ENCODE measurements at regions not wholly inside any gene's neighbourhood (a gene's known extent, or its start where the extent isn't known, plus 50 kb on each side); places are given as distances from the start of the nearest gene placed in this dataset.

GRCh38 chr12:114855678-114856077 lies 171.7 kb upstream of the TBX3 start:
- Histone ChIP-seq H3K36me3 (ENCODE audit: insufficient read depth, low read length) (no peaks in the 10 kb centered on the region), H3K9ac (ENCODE audit: low read depth, low read length, poor library complexity, severe bottlenecking) (no peak overlapping the region), H4K20me1 (ENCODE audit: insufficient read depth, low read length, poor library complexity, severe bottlenecking) (no peaks in the 10 kb centered on the region), H3F3A (ENCODE audit: low read depth) (no peaks in the 10 kb centered on the region), H3K27me3 (ENCODE audit: insufficient read depth, low read length, poor library complexity, severe bottlenecking) (no peaks in the 10 kb centered on the region), H3K9me3 (ENCODE audit: insufficient read depth, low read depth, low read length) (0 out of 2 replicates have a peak, but pooled peaks cover 8% of the 10 kb centered on the region), H3K4me1 (ENCODE audit: insufficient read depth, low read length, poor library complexity, severe bottlenecking) (no peaks in the 10 kb centered on the region), H2AFZ (ENCODE audit: low read length) (no peak overlapping the region), H3K4me2 (ENCODE audit: low read depth, low read length, poor library complexity, severe bottlenecking) (no peak overlapping the region), H3K4me3 (ENCODE audit: low read length, poor library complexity, severe bottlenecking) (no peak overlapping the region), H3K9me2 (replicated peaks; ENCODE audit: low read depth, low read length) (no peaks in the 10 kb centered on the region), H3K79me2 (ENCODE audit: insufficient read depth, low read length) (no peaks in the 10 kb centered on the region)
- no peak for TF ChIP-seq CTCF (conservative IDR thresholded peaks at IDR 0.05; ENCODE audit: low read length)
- no peak for TF ChIP-seq EZH2phosphoT487 (IDR thresholded peaks at IDR 0.05; ENCODE audit: borderline replicate concordance)

GRCh38 chr12:114852976-114853529 lies 169.1 kb upstream of the TBX3 start:
- H3K4me2 ChIP-seq (ENCODE audit: low read depth, low read length, poor library complexity, severe bottlenecking), result no peak overlapping the region
- no peaks in the 10 kb centered on the region for H3K79me2 ChIP-seq (ENCODE audit: insufficient read depth, low read length)
- TF ChIP-seq CTCF (conservative IDR thresholded peaks at IDR 0.05; ENCODE audit: low read length) (no peak), EZH2phosphoT487 (IDR thresholded peaks at IDR 0.05; ENCODE audit: borderline replicate concordance) (no peak)
- H3F3A ChIP-seq (ENCODE audit: low read depth), result no peaks in the 10 kb centered on the region
- H3K4me3 ChIP-seq (ENCODE audit: low read length, poor library complexity, severe bottlenecking), result no peak overlapping the region
- H3K9ac ChIP-seq (ENCODE audit: low read depth, low read length, poor library complexity, severe bottlenecking), result no peak overlapping the region
- H2AFZ ChIP-seq (ENCODE audit: low read length), result no peak overlapping the region
- H3K27me3 ChIP-seq (ENCODE audit: insufficient read depth, low read length, poor library complexity, severe bottlenecking), result no peaks in the 10 kb centered on the region
- no peaks in the 10 kb centered on the region for H3K9me2 ChIP-seq (replicated peaks; ENCODE audit: low read depth, low read length)
- H3K4me1 ChIP-seq (ENCODE audit: insufficient read depth, low read length, poor library complexity, severe bottlenecking), result no peaks in the 10 kb centered on the region
- 0 out of 2 replicates have a peak, but pooled peaks cover 8% of the 10 kb centered on the region for H3K9me3 ChIP-seq (ENCODE audit: insufficient read depth, low read depth, low read length)
- no peaks in the 10 kb centered on the region for H3K36me3 ChIP-seq (ENCODE audit: insufficient read depth, low read length)
- no peaks in the 10 kb centered on the region for H4K20me1 ChIP-seq (ENCODE audit: insufficient read depth, low read length, poor library complexity, severe bottlenecking)

- Histone ChIP-seq H3K36me3 (ENCODE audit: insufficient read depth, low read length) (no peaks in the 10 kb centered on the region), H3K27me3 (ENCODE audit: insufficient read depth, low read length, poor library complexity, severe bottlenecking) (no peaks in the 10 kb centered on the region), H3K9me3 (ENCODE audit: insufficient read depth, low read depth, low read length) (0 out of 2 replicates have a peak, but pooled peaks cover 8% of the 10 kb centered on the region), H3K9me2 (replicated peaks; ENCODE audit: low read depth, low read length) (no peaks in the 10 kb centered on the region), H3K4me2 (ENCODE audit: low read depth, low read length, poor library complexity, severe bottlenecking) (no peak overlapping the region), H3K4me1 (ENCODE audit: insufficient read depth, low read length, poor library complexity, severe bottlenecking) (no peaks in the 10 kb centered on the region), H3K4me3 (ENCODE audit: low read length, poor library complexity, severe bottlenecking) (no peak overlapping the region), H2AFZ (ENCODE audit: low read length) (no peak overlapping the region), H3K9ac (ENCODE audit: low read depth, low read length, poor library complexity, severe bottlenecking) (no peak overlapping the region), H3F3A (ENCODE audit: low read depth) (no peaks in the 10 kb centered on the region), H3K79me2 (ENCODE audit: insufficient read depth, low read length) (no peaks in the 10 kb centered on the region), H4K20me1 (ENCODE audit: insufficient read depth, low read length, poor library complexity, severe bottlenecking) (no peaks in the 10 kb centered on the region)
- TF ChIP-seq CTCF (conservative IDR thresholded peaks at IDR 0.05; ENCODE audit: low read length), result no peak
- TF ChIP-seq EZH2phosphoT487 (IDR thresholded peaks at IDR 0.05; ENCODE audit: borderline replicate concordance), result no peak
These were observed 168.0 kb upstream of the TBX3 start for GRCh38 chr12:114851981-114852380.

Data from Loucy (cell line).